SK-N-SH (cell line): ENCODE measurements at regions not wholly inside any gene's neighbourhood (a gene's known extent, or its start where the extent isn't known, plus 50 kb on each side); places are given as distances from the start of the nearest gene placed in this dataset.

ENCODE experiments used
- CTCF ChIA-PET: fragments of 300-600, 350-600 bp; formaldehyde crosslinking; extraction: SDS; loops from one replicate; lab custom pipeline; 2021; lab: Yijun Ruan, JAX
- POLR2A ChIA-PET: fragments of 350-600 bp; sonication (Branson Sonifier 250); formaldehyde crosslinking; extraction: SDS; loops from one replicate; lab custom pipeline; 2020; ENCODE audit warnings: antibody characterized with exemption, inconsistent platforms; lab: Yijun Ruan, JAX
- DNase-seq: peaks from one replicate; pipeline ENCODE4 v3.0.0; 2012
- H2AFZ ChIP-seq: fragments of 200-600 bp; sonication (generic); 2 replicates; pipeline ENCODE4 v1.8.1; 2016; ENCODE audit warnings: antibody characterized with exemption, mild to moderate bottlenecking, low read depth
- H3F3A ChIP-seq: fragments of 200-600 bp; sonication (generic); replicated peaks from 2 replicates; pipeline ENCODE3; 2016; ENCODE audit warnings: antibody characterized with exemption, mild to moderate bottlenecking; ENCODE audit not compliant: insufficient read depth
- H3K27ac ChIP-seq, 2 experiments: fragments of 200-500 bp in 1 of 2; fragments of 200-600 bp in 1 of 2; sonication (Bioruptor generic) in 1 of 2; sonication (generic), shearing (Covaris generic) in 1 of 2; 2 replicates each; pipeline versions ENCODE4 v1.5.1 to v1.6.1; 2014 to 2016; ENCODE audit warnings: low read depth in 2 of 2, inconsistent platforms in 1 of 2, low read length in 1 of 2, mild to moderate bottlenecking in 1 of 2, mixed read lengths in 1 of 2
- H3K27me3 ChIP-seq: fragments of 200-600 bp; sonication (generic), shearing (Covaris generic); 2 replicates; pipeline ENCODE4 v1.6.1; 2016; ENCODE audit warnings: mixed run types; ENCODE audit not compliant: insufficient read depth
- H3K36me3 ChIP-seq, 2 experiments: fragments of 200-500 bp in 1 of 2; fragments of 200-600 bp in 1 of 2; sonication (Bioruptor generic) in 1 of 2; sonication (generic) in 1 of 2; replicated peaks in 1 of 2; 2 replicates each; pipeline versions ENCODE3 to v1.5.1; 2014 to 2016; ENCODE audit warnings: low read length in 1 of 2, mild to moderate bottlenecking in 1 of 2; ENCODE audit not compliant: insufficient read depth in 2 of 2, control insufficient read depth in 1 of 2
- H3K4me1 ChIP-seq, 2 experiments: fragments of 200-500 bp in 1 of 2; fragments of 200-600 bp in 1 of 2; sonication (Bioruptor generic) in 1 of 2; sonication (generic), shearing (Covaris generic) in 1 of 2; 2 replicates each; pipeline versions ENCODE4 v1.5.1 to v1.6.1; 2014 to 2016; ENCODE audit warnings: low read depth in 1 of 2, low read length in 1 of 2, mixed run types in 1 of 2; ENCODE audit not compliant: insufficient read depth in 2 of 2, control insufficient read depth in 1 of 2
- H3K4me2 ChIP-seq: fragments of 200-600 bp; sonication (generic), shearing (Covaris generic); 2 replicates; pipeline ENCODE4 v1.6.1; 2017; ENCODE audit warnings: mixed run types
- H3K4me3 ChIP-seq, 2 experiments: fragments of 200-500 bp in 1 of 2; fragments of 200-600 bp in 1 of 2; sonication (Bioruptor generic) in 1 of 2; sonication (generic), shearing (Covaris generic) in 1 of 2; 2 replicates each; pipeline versions ENCODE4 v1.5.1 to v1.8.1; 2014 to 2016; ENCODE audit warnings: low read depth in 2 of 2, inconsistent platforms in 1 of 2, low read length in 1 of 2, mild to moderate bottlenecking in 1 of 2, mixed read lengths in 1 of 2, moderate library complexity in 1 of 2
- H3K79me2 ChIP-seq: fragments of 200-600 bp; sonication (generic); 2 replicates; pipeline ENCODE4 v1.8.1; 2017; ENCODE audit warnings: mild to moderate bottlenecking; ENCODE audit not compliant: insufficient read depth
- H3K9ac ChIP-seq: fragments of 200-600 bp; sonication (generic); 2 replicates; pipeline ENCODE4 v1.6.1; 2017; ENCODE audit warnings: mixed run types
- H3K9me2 ChIP-seq: fragments of 200-600 bp; sonication (generic); 2 replicates; pipeline ENCODE4 v1.6.1; 2017; ENCODE audit warnings: mixed run types
- H3K9me3 ChIP-seq: fragments of 200-600 bp; sonication (generic); 2 replicates; pipeline ENCODE4 v1.6.1; 2017; ENCODE audit warnings: mixed run types, mild to moderate bottlenecking, moderate library complexity
- H4K20me1 ChIP-seq: fragments of 200-600 bp; sonication (generic); 2 replicates; pipeline ENCODE4 v1.6.1; 2017; ENCODE audit warnings: mild to moderate bottlenecking, mixed run types; ENCODE audit not compliant: insufficient read depth
- EZH2phosphoT487 ChIP-seq: fragments of 200-600 bp; sonication (generic); IDR thresholded peaks from 2 replicates; pipeline ENCODE4 v1.6.1; 2017; ENCODE audit warnings: low read depth, mixed run types, mild to moderate bottlenecking, antibody characterized with exemption, moderate library complexity, borderline replicate concordance
- FOSL2 ChIP-seq: IDR thresholded peaks from 2 replicates; pipeline ENCODE4 v1.4.0; 2012; ENCODE audit warnings: low read depth, mild to moderate bottlenecking, moderate library complexity, borderline replicate concordance
- FOXJ3 ChIP-seq: sonication (generic); formaldehyde crosslinking; IDR thresholded peaks from 2 replicates; pipeline ENCODE4 v1.5.1; 2020; ENCODE audit warnings: mild to moderate bottlenecking, missing genetic modification reagents
- FOXM1 ChIP-seq: IDR thresholded peaks from 2 replicates; pipeline ENCODE4 v1.4.0; 2012; ENCODE audit warnings: low read depth, mild to moderate bottlenecking
- GABPA ChIP-seq: IDR thresholded peaks from 2 replicates; pipeline ENCODE4 v1.4.0; 2012; ENCODE audit warnings: low read depth, mild to moderate bottlenecking
- GATA2 ChIP-seq: sonication (generic); formaldehyde crosslinking; IDR thresholded peaks from 2 replicates; pipeline ENCODE4 v1.5.0; 2020; ENCODE audit warnings: mild to moderate bottlenecking, missing genetic modification reagents
- IRF3 ChIP-seq: fragments of 150-350 bp; IDR thresholded peaks from 2 replicates; pipeline ENCODE4 v1.6.1; 2016; ENCODE audit warnings: mild to moderate bottlenecking, low read depth, low read length
- JUND ChIP-seq: IDR thresholded peaks from 2 replicates; pipeline ENCODE4 v1.4.0; 2012
- POLR2AphosphoS5 ChIP-seq: IDR thresholded peaks from 2 replicates; pipeline ENCODE4 v1.6.1; 2012; ENCODE audit warnings: low read depth, low read length
- REST ChIP-seq: IDR thresholded peaks from 2 replicates; pipeline ENCODE4 v1.6.1; 2012; ENCODE audit warnings: mild to moderate bottlenecking, low read depth, low read length, moderate library complexity
- RFX5 ChIP-seq: IDR thresholded peaks from 2 replicates; pipeline ENCODE4 v1.6.1; 2012; ENCODE audit warnings: mild to moderate bottlenecking, improper control_type of control experiment, low read length
- SIN3A ChIP-seq: IDR thresholded peaks from 2 replicates; pipeline ENCODE4 v1.6.1; 2012; ENCODE audit warnings: low read depth, mild to moderate bottlenecking, low read length, moderate library complexity, borderline replicate concordance
- TCF12 ChIP-seq: IDR thresholded peaks from 2 replicates; pipeline ENCODE4 v1.4.0; 2012
- WGBS: methylation state at CpG from one replicate; pipeline ENCODE4 v1.1.6; 2017; ENCODE audit warnings: low lambda C conversion rate; 5-methylcytosine and 5-hydroxymethylcytosine counted together
- TF ChIP-seq, protein P1 (sequence below): IDR thresholded peaks from 2 replicates; pipeline ENCODE4 v1.4.0; 2012; ENCODE audit warnings: low read depth, borderline replicate concordance
- TF ChIP-seq, protein P2 (sequence below): IDR thresholded peaks from 2 replicates; pipeline ENCODE4; 2012

GRCh38 chr1:199843861-199844260 is 183.6 kb upstream of the NR5A2 start (continued):
- TF ChIP-seq REST (no peak), POLR2AphosphoS5 (no peak), SIN3A (no peak), EZH2phosphoT487 (no peak), GATA2 (CRISPR knock-in tag) (no peak)

GRCh38 chr1:199847021-199847420 is 180.5 kb upstream of the NR5A2 start:
- Histone ChIP-seq H3K9me3 (no peaks in the 10 kb centered on the region), H3K36me3 (no peaks in the 10 kb centered on the region), H3F3A (no peaks in the 10 kb centered on the region), H2AFZ (no peak overlapping the region), H4K20me1 (no peaks in the 10 kb centered on the region), H3K9me2 (no peaks in the 10 kb centered on the region), H3K4me3 (no peak overlapping the region), H3K27ac (no peak overlapping the region), H3K27me3 (no peaks in the 10 kb centered on the region), H3K4me1 (no peaks in the 10 kb centered on the region; a peak in 1 of 4 replicates), H3K9ac (no peak overlapping the region), H3K79me2 (no peaks in the 10 kb centered on the region), H3K4me2 (no peak overlapping the region)
- 75% methylated on average over 8 of the region's 8 CpGs for WGBS
- CTCF ChIA-PET = no interaction called here
- POLR2A ChIA-PET = no interaction called here
- no peak for DNase-seq
- TF ChIP-seq SIN3A = no peak
- no peak for TF ChIP-seq JUND
- TF ChIP-seq FOSL2 = no peak
- TF ChIP-seq IRF3 = no peak
- TF ChIP-seq TCF12 = no peak
- TF ChIP-seq, protein P1, sequence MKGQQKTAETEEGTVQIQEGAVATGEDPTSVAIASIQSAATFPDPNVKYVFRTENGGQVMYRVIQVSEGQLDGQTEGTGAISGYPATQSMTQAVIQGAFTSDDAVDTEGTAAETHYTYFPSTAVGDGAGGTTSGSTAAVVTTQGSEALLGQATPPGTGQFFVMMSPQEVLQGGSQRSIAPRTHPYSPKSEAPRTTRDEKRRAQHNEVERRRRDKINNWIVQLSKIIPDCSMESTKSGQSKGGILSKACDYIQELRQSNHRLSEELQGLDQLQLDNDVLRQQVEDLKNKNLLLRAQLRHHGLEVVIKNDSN = no peak
- TF ChIP-seq EZH2phosphoT487 = no peak
- no peak for TF ChIP-seq RFX5
- no peak for TF ChIP-seq GABPA
- no peak for TF ChIP-seq FOXJ3 (CRISPR knock-in tag)
- TF ChIP-seq, protein P2, sequence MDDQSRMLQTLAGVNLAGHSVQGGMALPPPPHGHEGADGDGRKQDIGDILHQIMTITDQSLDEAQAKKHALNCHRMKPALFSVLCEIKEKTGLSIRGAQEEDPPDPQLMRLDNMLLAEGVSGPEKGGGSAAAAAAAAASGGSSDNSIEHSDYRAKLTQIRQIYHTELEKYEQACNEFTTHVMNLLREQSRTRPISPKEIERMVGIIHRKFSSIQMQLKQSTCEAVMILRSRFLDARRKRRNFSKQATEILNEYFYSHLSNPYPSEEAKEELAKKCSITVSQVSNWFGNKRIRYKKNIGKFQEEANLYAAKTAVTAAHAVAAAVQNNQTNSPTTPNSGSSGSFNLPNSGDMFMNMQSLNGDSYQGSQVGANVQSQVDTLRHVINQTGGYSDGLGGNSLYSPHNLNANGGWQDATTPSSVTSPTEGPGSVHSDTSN = no peak
- no peak for TF ChIP-seq FOXM1
